Kidney tubule cell (primary cell): ENCODE measurements at regions not wholly inside any gene's neighbourhood (a gene's known extent, or its start where the extent isn't known, plus 50 kb on each side); places are given as distances from the start of the nearest gene placed in this dataset.

ENCODE experiments used
- DNase-seq: peaks from one replicate; pipeline ENCODE4 v3.0.0-alpha.2; 2018; ENCODE audit warnings: low spot score

DNA sequence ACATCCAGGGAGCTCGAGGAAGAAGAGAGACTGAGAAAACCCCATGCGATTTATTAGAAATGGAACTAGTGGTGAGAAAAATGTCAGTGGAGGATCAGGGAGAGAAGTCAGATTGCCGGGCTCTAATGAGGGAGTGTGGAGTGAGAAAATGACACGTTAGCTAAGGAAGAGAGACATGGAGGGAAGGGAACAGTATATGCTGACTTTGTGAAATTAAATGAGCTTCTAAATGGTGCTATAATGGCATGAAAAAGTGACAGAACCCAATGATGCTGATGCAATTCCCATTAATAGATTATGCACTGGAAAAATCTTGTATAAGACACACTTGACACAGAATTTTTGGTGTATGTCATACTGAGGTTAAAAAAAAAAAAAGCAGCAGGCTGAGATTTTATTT lies 112.6 kb downstream of the HSPH1 start:
- no peak for DNase-seq

DNA sequence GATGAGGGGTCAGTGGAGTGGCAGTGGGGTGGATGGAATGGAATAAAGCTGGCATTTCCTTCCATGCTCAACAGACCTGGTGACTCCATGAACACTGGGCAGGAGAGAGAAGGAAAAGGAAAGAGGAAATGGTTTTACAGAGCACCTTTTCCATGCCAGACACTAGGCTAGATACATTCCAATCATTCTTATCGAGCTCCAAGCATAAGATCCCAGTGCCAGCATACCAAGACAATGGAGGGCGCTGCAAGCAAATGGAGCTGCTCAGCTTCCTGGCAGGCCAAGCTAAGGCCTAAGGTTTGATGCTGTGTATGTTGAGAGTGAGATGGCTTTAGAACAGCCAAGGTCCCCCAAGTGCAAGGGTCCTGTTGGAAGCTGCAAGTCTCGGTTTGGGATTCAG lies 113.2 kb downstream of the HSPH1 start:
- peak; percentile 80 for DNase-seq

DNA sequence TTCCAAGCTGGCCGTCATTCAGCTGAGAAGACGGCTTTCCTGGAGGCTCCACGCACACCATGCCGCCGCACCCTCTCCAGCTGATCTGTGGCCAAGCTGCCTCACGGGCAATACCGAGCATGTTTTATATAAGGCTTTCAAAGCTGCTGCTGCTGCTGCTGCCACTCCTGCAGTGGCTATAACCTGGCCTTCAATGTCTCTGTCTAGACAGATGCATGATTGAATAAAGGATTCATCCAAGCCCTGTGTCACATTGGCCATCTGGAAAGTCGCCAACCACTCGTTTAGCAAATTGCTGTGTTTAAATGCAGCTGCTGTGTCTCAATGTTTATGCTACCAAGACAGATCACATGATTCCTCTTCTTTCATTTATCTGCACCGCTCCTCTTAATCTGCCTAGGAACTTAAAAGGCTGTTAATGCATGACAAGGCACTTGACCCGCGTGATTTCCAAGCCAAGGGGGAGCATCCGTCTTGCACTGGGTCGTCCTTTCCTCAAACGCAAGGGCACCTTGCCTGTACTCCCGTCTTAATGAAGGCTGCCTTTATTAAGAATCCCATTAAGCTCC lies 114.3 kb downstream of the TEX26 start:
- peak; percentile 73 for DNase-seq

GRCh38 chr13:31045286-31046081 lies 113.0 kb downstream of the TEX26 start:
- peak; percentile 95 for DNase-seq

- peak; percentile 84 for DNase-seq
Observed at GRCh38 chr13:31044364-31045285, 112.2 kb downstream of the TEX26 start.

DNA sequence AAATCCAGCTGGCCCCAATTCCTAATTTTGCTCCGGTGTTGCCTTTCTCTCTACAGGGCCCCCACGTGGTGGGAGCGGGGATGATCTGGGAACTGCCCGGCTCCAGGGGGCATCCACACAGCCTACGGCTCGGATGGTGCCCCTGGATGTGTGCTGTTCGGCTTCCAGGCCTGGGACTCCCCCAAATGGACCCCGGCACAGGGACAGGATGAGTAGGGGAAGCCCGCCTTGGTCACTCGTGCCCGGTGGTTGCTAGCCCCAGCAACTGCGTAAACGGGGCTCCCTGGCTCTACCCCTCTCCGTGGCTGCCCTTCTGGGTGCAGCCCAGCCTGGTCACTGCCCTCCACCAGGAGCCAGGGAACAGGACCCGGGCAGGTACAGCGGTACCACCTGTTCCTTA lies 111.5 kb downstream of the TEX26 start:
- no peak for DNase-seq

- DNase-seq = no peak
Observed at GRCh38 chr13:31042481-31043165, 110.2 kb downstream of the TEX26 start.

DNA sequence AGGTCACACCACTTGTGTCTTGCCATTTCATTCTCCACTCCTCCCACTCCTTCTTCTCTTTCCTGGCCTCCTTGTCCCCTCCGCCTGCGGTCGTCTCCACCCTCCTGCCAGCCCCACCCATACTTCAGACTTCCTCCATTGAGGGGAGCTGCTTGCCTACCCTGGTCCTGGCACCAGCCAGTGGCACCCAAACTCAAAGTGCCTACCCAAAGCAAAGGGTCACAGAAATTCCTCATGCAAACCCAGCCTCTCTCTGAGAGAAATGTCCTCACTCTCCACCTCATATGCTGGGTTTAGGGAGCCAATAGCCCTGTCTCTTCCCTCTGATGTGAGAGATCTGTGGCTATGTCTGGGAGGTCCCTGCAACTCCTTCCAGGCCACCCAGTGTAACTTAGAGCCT lies 109.6 kb downstream of the TEX26 start:
- DNase-seq = no peak

GRCh38 chr13:31038834-31039552 lies 106.5 kb downstream of the TEX26 start:
- DNase-seq = peak; percentile 77

DNA sequence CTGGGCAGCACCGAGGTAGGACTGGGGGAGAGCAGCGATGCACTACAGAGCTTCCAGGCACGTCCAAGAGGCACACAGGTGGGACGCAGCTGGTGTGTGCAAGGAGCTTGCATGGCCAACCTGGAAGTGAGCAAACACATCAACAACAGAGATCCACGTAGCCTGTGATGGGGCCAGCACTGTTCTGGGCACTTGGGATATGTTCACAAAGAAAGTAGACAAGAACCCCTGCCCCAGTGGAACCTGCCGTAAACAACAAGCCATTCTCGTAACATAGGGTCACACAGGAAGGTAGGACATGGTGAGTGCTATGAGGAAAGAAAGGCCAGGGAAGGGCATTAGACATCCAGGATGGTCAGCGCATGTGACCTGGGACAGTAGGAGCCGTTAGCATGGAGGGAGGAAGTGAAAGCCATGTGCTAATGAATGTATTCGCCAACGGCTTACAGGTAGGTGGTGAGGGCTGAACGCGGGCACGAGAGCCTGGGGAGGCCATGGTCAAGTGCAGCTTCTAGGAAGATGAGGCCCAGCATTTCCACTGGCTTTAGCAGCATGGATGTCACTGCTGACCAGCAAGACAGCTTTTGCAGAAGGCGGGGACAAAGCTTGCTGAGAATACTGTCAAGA lies 105.5 kb downstream of the TEX26 start:
- DNase-seq = no peak

DNA sequence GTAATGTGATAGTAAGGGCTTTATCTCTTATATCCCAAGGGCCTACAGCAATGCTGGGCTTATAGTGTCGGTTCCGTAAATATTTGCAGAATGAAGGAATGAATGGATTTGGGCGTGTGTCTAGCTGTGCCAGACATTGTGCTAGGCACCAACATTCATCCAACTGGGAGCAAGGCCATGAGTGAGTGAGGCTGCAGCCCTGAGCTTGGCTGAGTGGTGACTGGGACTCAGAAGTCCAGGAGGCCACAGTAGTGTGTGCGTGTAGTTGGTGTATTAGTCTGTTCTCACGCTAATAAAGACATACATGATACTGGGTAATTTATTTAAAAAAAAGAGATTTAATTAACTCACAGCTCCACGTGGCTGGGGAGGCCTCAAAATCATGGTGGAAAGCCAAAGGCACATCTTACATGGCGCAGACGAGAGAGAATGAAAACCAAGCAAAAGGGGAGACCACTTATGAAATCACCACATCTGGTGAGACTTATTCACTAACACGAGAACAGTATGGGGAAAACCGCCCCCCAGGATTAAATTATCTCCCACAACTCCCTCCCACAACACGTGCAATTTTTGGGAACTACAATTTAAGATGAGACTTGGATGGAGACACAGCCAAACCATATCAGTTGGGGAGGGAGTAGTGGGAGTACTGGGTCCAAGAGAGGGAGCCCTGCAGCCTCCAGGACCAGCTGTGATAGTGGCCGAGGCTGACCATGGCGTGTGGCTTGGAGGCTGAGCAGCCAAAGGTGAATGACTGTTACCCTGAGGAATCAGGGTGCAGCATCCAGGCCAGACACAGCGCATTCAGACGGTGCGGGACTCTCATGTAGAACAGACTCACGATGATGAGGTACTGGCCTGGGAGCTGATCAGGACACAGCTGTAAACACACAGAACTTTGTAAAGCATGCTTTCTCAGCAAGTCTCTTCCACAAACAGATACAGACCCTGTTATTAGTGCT lies 104.6 kb downstream of the TEX26 start:
- no peak for DNase-seq

DNA sequence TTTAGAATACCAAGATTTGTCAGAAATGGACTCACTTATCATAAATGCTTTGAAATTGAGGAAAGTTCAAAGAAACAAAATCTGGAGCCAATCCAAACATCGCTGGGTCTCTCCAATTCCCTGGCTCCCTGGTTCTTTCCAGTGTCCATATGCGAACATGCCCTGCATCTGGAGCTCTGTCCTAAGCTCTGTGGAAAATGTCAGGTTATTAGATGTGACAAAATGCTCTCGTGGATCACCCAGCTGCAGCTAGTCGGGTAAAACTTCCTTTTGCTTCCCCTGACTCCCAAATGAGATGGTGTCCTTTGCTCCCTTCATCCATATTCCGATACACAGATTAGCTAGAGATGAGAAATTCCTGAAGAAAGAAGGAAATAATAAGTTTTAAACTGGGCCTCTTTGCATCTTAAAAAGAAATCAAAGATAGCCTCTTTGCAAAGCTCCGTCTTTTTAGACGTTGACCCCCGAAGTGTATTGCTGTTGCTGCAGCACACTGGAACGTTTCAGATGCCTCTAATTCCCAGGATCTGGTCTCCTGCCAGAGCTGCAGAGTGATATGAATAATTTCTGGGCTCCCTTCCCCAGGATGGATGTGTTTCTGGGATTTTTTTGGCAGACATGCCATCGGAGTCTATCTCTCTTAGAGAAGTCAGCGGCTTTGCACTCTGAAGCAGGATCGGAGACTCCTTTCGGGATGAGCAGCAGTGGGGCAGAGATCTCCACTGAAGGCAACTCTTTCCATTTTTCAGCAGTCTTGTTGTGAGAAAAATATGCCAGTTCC lies 102.9 kb downstream of the TEX26 start:
- no peak for DNase-seq

DNA sequence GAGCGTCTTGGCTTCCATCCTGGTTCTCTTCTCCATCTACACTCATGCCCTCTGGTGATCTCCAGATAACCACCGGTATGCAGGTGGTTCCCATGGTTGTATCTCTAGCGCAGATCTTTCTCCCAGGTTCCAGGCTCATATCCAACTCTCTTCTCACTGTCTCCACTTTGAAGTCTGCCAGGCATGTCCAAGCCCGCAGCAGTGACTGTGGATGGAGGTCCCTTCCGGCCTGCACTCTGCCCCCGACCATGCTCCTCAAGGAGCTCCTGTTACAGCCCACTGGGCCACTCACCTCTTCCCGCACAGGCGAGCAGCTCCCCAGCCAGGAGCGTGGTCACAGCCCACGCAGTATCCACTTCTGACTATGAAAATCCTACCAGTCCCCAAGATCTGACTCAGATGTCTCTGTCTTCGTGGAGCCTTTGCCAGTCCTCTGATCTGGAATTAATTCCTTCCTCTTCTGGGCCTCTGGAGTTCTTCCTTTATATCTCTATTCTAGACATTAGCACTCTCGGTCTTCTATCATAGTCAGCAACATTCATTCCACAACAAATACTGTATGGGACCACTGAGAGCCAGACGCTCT lies 100.2 kb downstream of the TEX26 start:
- DNase-seq = peak; percentile 11

DNA sequence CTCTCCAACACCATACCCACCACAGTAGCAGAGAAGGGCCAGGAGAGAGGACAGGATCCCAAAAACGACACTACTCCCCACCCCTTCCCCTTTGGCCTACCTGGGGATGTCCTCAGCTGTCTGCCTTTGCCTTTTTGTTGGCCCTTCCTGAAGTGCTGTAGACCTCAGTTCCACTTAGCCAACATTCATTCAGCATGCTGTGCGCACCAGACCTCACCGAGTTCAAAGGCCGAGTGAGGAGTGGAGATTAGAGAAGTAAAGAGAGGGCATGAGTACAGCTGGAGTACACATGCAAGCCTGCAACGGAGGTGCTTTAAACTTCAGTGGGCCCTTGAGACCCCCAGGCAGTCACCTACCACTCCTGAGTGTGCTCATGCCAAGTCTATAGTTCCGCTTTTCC lies 99.0 kb downstream of the TEX26 start:
- DNase-seq = no peak

DNA sequence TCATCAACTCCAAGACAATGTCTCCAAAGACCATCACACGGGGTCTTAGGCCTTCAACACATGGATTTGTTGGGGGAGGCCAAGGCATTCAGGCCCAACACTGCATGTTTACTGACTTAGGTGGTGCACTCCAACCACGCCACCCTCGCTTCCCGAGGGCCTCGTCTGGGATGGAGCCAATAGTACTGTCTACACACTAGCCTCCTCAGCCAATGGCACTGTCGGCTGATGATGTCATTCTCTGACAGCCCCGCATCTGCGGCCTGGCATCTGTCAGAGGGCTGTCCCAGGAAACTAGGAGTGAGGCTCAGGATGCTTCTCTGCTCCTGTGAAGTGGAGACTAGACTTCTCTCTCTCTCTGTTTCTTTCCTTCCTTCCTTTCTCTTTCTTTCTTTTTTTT lies 96.6 kb downstream of the TEX26 start:
- DNase-seq = no peak

- DNase-seq = no peak
Observed at GRCh38 chr13:31027136-31027535, 94.7 kb downstream of the TEX26 start.
